HG03457 (cell line): ENCODE measurements at regions not wholly inside any gene's neighbourhood (a gene's known extent, or its start where the extent isn't known, plus 50 kb on each side); places are given as distances from the start of the nearest gene placed in this dataset.
"Not testable (repeated sequence)": the region's sequence is repeated elsewhere in the genome, so short reads cannot be mapped to it uniquely, and the experiment has no call there.

ENCODE experiments used
- ATAC-seq: cut with Tn5 transposase; IDR thresholded peaks from one replicate; pipeline ENCODE4 v1.9.1; 2021; ENCODE audit warnings: moderate number of reproducible peaks; ENCODE audit not compliant: unreplicated experiment

GRCh38 chr10:29802171-29802570 is 167.4 kb upstream of the SVIL start:
- no peak for ATAC-seq

- ATAC-seq = no peak
Measured at GRCh38 chr10:29798921-29799690, 164.3 kb upstream of the SVIL start.

DNA sequence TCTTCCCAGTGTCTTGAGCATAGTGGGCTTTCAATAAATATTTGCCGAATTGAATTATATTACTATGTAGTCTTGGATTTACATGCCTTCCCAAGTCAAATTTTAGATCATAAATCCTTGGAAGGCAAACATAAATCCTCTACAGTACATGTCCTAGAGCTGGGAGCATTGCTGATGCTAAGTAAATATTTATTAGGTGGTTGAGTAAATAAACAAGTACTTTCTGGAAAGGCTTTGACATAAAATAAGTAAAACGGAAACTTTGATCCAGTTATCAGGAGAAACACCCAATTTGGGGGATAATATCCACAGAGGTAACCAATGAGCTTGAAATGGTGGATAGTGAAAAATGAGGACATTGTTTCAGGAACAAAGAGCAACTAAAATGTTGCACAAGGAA is 162.8 kb upstream of the SVIL start:
- no peak for ATAC-seq

DNA sequence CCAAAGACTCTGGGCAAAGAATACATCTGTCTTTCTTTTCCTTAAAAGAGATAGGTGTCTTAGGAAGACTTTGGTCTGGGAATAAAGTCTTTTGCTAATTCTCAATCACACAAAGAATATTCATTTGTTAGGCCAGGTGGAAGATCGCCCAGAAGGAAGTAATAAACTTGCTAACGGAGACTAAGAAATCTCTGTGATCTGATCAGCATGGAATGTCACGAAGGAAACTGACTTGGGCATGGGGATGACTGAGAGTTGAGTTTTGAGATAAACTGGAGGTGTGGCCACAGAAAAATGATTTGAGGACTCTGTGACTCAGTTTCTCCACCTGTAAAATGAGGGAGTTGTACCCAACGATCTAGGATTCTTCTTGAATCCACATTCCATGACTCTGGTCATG is 161.1 kb upstream of the SVIL start:
- ATAC-seq = no peak

DNA sequence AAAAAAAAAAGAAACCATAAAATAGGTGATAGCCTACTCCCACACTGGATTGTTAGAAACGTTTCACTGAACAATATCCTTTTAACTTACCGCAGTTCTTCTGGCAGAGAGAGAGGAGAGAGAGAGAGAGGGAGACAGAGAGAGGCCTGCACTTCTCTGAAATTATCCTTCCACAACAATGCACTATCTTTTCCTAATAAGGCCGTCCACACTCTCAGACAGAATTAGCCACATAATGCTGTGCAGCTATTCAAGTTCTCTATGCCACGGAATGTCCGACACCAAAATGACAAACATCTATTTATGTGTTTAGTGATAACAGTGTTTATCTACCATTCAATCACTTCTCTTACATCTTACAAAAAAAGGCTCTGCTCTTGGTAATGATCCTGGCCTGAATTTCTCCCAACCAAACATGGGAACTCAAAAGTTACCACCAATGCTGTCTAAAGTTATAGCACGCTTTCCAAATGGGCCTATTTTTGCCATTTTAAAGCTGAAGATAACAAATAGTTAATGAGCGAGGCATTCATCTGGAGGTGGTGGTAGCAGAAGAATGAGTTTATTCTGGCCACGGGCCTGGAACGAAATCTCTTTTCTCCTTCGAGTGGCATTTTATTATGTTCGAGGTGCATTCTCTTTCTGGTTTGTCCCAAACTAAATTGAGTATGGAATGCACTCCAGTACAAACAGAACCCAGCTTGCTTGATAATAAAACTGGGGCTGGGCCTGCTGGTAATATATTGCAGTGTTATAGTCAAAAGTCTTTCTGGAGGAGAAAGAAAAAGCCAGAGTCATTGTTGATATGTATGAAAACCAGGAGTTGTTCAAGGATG is 160.2 kb upstream of the SVIL start:
- no peak for ATAC-seq

DNA sequence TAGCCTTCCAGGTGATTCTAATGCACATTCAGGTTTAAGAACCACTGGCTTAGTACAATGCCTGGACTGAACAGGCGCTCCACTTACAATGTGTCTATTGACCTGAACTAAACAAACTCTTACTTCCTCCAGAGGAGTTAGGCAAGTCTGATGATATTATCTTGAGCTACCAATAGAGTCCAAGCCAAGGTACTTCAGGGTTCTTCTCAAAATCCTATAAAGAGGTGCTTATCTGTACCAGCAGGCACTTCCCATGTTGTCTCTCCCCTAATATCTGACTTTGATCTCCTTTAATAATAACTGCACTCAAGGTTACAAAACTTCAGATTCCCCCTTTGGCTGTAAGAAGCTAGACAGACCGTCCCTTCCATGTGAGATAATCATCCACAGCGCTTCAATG is 157.0 kb upstream of the SVIL start:
- ATAC-seq = no peak

DNA sequence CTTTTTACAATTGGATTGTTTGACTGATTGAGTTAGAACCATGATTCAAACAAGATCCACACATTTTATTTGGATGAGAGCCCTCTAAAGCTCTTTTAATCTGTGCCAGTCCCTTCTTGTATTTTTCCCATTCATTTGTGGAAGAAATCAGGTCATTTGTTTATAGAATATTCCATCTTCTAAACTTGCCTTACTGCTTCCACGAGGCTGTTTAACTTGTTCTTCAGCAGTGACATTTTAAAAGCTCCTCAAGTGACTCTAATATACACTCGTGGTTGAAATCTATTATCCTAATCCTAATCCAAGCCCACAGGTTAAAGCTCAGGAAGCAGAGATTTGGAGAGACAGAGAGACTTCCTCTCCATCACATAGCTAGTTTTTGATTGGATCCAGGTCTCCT is 155.4 kb upstream of the SVIL start:
- no peak for ATAC-seq

GRCh38 chr10:29788113-29788512 is 153.3 kb upstream of the SVIL start:
- no peak for ATAC-seq

DNA sequence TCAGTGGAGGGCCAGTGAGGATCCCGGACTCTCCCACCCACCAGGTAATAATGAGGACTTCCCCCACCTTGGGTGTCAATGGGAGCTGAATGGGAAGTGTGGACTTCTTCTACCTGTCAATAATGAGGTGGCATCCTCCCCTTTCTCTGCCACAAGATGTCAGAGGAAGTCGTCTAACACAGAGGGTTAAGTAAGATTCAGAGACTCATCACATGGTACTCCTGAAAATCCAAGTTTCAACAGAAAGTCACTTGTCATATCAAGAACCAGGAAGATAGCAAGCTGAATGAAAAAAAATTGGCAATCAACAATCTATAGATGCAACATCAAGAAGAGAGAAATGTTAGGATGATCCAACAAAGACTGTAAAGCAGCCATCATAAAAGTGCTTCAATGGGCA is 150.9 kb upstream of the SVIL start:
- ATAC-seq = no peak

- no peak for ATAC-seq
Measured at GRCh38 chr10:29784175-29784773, 149.5 kb upstream of the SVIL start.

DNA sequence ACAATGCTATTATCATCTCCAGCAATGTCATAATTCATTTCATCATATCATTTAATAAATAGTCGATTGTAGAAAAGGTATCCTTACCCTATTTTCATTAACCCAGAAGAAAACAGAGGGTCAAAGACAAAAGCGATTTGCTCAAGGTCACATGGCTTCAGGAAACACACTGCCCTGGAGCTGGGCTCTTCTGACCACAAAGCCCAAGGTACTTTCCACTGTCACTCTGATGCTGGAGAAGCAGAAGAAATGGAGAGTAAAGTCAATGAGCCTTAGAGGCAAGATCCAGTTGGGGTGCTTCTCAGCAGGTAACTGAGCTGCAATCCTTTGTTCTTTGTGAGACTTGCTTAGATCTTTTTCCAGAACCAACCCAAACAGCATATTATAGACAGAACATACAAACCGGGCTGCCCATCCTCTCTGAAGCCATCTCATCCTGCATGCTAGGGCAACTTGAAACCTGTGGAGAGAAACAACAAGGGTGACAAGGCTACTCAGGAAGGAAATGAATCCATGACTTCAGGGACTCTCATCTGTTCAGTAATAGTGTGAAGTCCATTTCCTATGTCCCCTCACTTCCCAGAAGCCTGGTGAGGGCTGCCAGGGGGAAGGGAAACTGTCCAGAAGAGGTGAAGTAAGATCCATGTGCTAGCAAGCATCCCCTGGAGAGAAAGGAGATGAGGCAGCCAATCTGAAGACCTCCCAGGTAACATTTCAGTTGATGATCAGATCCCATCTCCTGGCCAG is 148.6 kb upstream of the SVIL start:
- ATAC-seq = no peak

DNA sequence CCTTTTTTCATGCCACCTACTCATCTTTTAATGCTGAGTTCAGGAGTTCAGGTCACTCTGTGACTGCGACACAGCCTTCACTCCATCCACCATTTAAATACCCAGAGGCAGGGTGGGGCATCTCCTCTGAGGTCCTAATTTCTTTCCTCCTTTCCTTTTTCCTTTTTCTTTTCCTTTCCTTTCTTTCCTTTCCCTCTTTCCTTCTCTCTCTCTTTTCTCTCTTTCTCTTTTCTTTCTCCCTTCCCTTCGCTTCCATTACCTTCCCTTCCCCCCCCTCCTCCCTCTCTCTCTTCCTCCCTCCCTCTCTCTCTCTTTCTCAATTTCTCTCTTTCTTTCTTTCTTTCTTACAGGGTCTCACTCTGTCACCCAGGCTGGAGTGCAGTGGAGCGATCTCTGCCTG is 145.9 kb upstream of the SVIL start:
- ATAC-seq = no peak

GRCh38 chr10:29780096-29780495 is 145.3 kb upstream of the SVIL start:
- ATAC-seq = no peak

DNA sequence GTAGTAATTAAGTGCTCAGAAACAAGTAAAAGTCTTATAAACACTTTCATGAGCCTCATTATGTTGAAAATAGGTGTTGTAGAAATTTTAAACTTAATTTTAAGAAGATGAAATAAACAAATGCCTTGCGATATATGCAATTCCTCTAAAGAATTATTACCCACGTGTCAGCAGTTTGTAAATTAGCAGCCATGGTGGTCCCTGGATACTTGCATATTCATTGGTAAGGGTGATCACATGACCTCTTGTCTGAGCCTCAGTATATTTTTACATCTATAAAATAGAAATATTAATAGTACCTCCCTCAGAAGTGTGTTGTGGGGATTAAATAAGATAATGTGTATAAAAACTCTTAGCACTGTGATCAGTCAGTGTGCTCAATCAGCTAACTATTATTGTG is 141.5 kb upstream of the SVIL start:
- no peak for ATAC-seq

GRCh38 chr10:29774475-29774874 is 139.7 kb upstream of the SVIL start:
- no peak for ATAC-seq

- ATAC-seq = no peak
Measured at GRCh38 chr10:29773675-29774091, 138.9 kb upstream of the SVIL start.

GRCh38 chr10:29772403-29772802 is 137.6 kb upstream of the SVIL start:
- no peak for ATAC-seq

- ATAC-seq = no peak
Measured at GRCh38 chr10:29771376-29771775, 136.6 kb upstream of the SVIL start.

GRCh38 chr10:29769277-29769676 is 134.5 kb upstream of the SVIL start:
- not testable (repeated sequence) for ATAC-seq

DNA sequence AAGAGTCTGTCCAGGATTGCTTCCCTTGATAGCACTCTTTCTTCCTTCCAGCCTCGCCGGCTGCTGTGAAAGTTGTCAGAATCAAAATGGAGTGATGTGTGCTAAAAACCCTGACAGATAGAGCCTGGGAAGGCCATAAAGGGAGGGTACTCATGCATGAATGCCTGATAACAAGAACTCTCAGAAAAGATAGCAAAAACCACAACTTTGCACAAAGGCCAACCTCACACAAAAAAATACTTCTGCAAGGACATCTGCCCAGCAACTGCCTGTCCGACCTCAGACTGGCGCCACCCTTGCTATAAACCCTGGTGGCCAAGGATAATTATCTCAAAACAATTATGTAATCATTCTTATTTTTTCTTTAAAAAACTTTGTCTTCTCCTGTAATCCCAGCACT is 133.2 kb upstream of the SVIL start:
- no peak for ATAC-seq

GRCh38 chr10:29766753-29767152 is 132.0 kb upstream of the SVIL start:
- no peak for ATAC-seq
